HepG2 (cell line): ENCODE measurements at regions not wholly inside any gene's neighbourhood (a gene's known extent, or its start where the extent isn't known, plus 50 kb on each side); places are given as distances from the start of the nearest gene placed in this dataset.

Experiments
- ATAC-seq: fragments of 200-7000 bp; cut with Tn5 transposase; 3 replicates; pipeline ENCODE4 v1.9.1; 2020; ENCODE audit warnings: mild to moderate bottlenecking, moderate library complexity
- BruUV-seq: library from RNA; stranded (reverse); fragments of 400-500 nt; replicated peaks from 2 replicates; lab custom pipeline; 2021; lab: Mats Ljungman, UMichigan
- CTCF ChIA-PET: fragments of 300-600 bp; formaldehyde crosslinking; extraction: SDS; loops from one replicate; lab custom pipeline; 2021; ENCODE audit warnings: low total read pairs, inconsistent platforms, low intra/inter-chr PET ratio; lab: Yijun Ruan, JAX
- POLR2A ChIA-PET: fragments of 350-600 bp; sonication (Branson Sonifier 250); formaldehyde crosslinking; loops from one replicate; lab custom pipeline; 2020; ENCODE audit warnings: antibody characterized with exemption, inconsistent platforms; lab: Yijun Ruan, JAX
- DNase-seq: peaks from one replicate; pipeline ENCODE4 v3.0.0-alpha.2; 2015; ENCODE audit warnings: low spot score
- FAIRE-seq: peaks from 3 replicates; lab custom pipeline; 2011; peaks lifted over from hg19 to GRCh38; lab: Jason Lieb, UNC
- H2AFZ ChIP-seq: one replicate; pipeline ENCODE4 v1.6.1; 2011; ENCODE audit warnings: low read length, inconsistent platforms
- H3K27ac ChIP-seq: fragments of 300-600 bp; 3 replicates; pipeline ENCODE4 v1.8.0; 2011; ENCODE audit warnings: mixed run types, mild to moderate bottlenecking, mixed read lengths, low read length, inconsistent platforms; ENCODE audit not compliant: insufficient read depth; ENCODE audit errors: extremely low read length
- H3K27me3 ChIP-seq, 2 experiments: fragments of 200-600 bp in 1 of 2; 2 replicates in 1 of 2; 3 replicates in 1 of 2; pipeline versions ENCODE4 v1.6.0 to v1.8.0; 2011; ENCODE audit warnings: low read length in 2 of 2, mild to moderate bottlenecking in 2 of 2, moderate library complexity in 2 of 2, inconsistent platforms in 1 of 2; ENCODE audit not compliant: insufficient read depth in 2 of 2, control insufficient read depth in 1 of 2
- H3K36me3 ChIP-seq, 2 experiments: fragments of 200-600 bp in 1 of 2; replicated peaks in 1 of 2; 2 replicates in 1 of 2; 3 replicates in 1 of 2; pipeline versions ENCODE4 v1.5.1 to v1.8.0; 2011; ENCODE audit warnings: low read length in 2 of 2, inconsistent platforms in 1 of 2; ENCODE audit not compliant: insufficient read depth in 2 of 2, control insufficient read depth in 1 of 2
- H3K4me1 ChIP-seq: 2 replicates; pipeline ENCODE4 v1.5.1; 2012; ENCODE audit warnings: low read length, inconsistent platforms; ENCODE audit not compliant: insufficient read depth
- H3K4me2 ChIP-seq: 2 replicates; pipeline ENCODE4 v1.6.0; 2011; ENCODE audit warnings: low read depth, low read length, inconsistent platforms
- H3K4me3 ChIP-seq, 3 experiments: fragments of 200-600 bp in 1 of 3; sonication (generic), shearing (Covaris generic) in 1 of 3; replicated peaks in 1 of 3; 2 replicates each; pipeline ENCODE4 v1.5.1; 2011 to 2016; ENCODE audit warnings: low read length in 3 of 3, inconsistent platforms in 2 of 3, low read depth in 2 of 3, mild to moderate bottlenecking in 2 of 3, control low read depth in 1 of 3, mixed read lengths in 1 of 3; ENCODE audit not compliant: insufficient read depth in 1 of 3
- H3K79me2 ChIP-seq: one replicate; pipeline ENCODE4 v1.6.1; 2011; ENCODE audit warnings: low read length, inconsistent platforms; ENCODE audit not compliant: insufficient read depth
- H3K9ac ChIP-seq: 2 replicates; pipeline ENCODE4 v1.6.0; 2011; ENCODE audit warnings: mild to moderate bottlenecking, low read depth, low read length, inconsistent platforms; ENCODE audit not compliant: insufficient read depth
- H3K9me3 ChIP-seq: 2 replicates; pipeline ENCODE4 v1.5.1; 2012; ENCODE audit warnings: mild to moderate bottlenecking, low read length
- H4K20me1 ChIP-seq: 2 replicates; pipeline ENCODE4 v1.6.0; 2011; ENCODE audit warnings: inconsistent platforms, mild to moderate bottlenecking, low read length, moderate library complexity; ENCODE audit not compliant: insufficient read depth
- ATF5 ChIP-seq: sonication (generic); formaldehyde crosslinking; IDR thresholded peaks from 2 replicates; pipeline ENCODE4 v1.4.0; 2020; ENCODE audit warnings: mild to moderate bottlenecking, low read depth, missing genetic modification reagents
- DMAP1 ChIP-seq: IDR thresholded peaks from 2 replicates; pipeline ENCODE4 v1.6.1; 2016
- FOXK1 ChIP-seq: sonication (generic); formaldehyde crosslinking; IDR thresholded peaks from 2 replicates; pipeline ENCODE4 v1.4.0; 2020; ENCODE audit warnings: low read depth, missing genetic modification reagents, borderline replicate concordance
- NR2C2 ChIP-seq: sonication (generic); formaldehyde crosslinking; IDR thresholded peaks from 2 replicates; pipeline ENCODE4 v1.4.0; 2020; ENCODE audit warnings: missing genetic modification reagents, mild to moderate bottlenecking, moderate library complexity, borderline replicate concordance
- PRMT3 ChIP-seq: sonication (generic); formaldehyde crosslinking; IDR thresholded peaks from 2 replicates; pipeline ENCODE4 v1.8.1; 2022; ENCODE audit warnings: low read depth, mild to moderate bottlenecking, moderate library complexity, missing genetic modification reagents, borderline replicate concordance
- REPIN1 ChIP-seq: sonication (generic); formaldehyde crosslinking; IDR thresholded peaks from 2 replicates; pipeline ENCODE4 v1.8.0; 2022; ENCODE audit warnings: missing genetic modification reagents, low read depth, mild to moderate bottlenecking, borderline replicate concordance
- RFX3 ChIP-seq: IDR thresholded peaks from 2 replicates; pipeline ENCODE4 v1.6.1; 2016; ENCODE audit warnings: missing biosample characterization, missing genetic modification reagents
- SMAD1 ChIP-seq: sonication (generic); formaldehyde crosslinking; IDR thresholded peaks from 2 replicates; pipeline ENCODE4 v1.4.0; 2020; ENCODE audit warnings: missing genetic modification reagents, low read depth, mild to moderate bottlenecking, borderline replicate concordance
- SMAD9 ChIP-seq: sonication (generic); formaldehyde crosslinking; IDR thresholded peaks from 2 replicates; pipeline ENCODE4 v1.5.1; 2020; ENCODE audit warnings: mild to moderate bottlenecking, missing genetic modification reagents
- SOX6 ChIP-seq, 2 experiments: fragments of 450-650 bp in 1 of 2; sonication (generic) in 1 of 2; formaldehyde crosslinking in 1 of 2; IDR thresholded peaks; 2 replicates each; pipeline versions ENCODE4 v1.4.0 to v1.6.1; 2017 to 2020; ENCODE audit warnings: antibody characterized with exemption in 1 of 2, mild to moderate bottlenecking in 1 of 2, missing genetic modification reagents in 1 of 2
- ZBTB43 ChIP-seq: sonication (generic); formaldehyde crosslinking; conservative IDR thresholded peaks from 2 replicates; pipeline ENCODE4 v1.4.0; 2020; ENCODE audit warnings: missing genetic modification reagents
- ZNF556 ChIP-seq: sonication (generic); formaldehyde crosslinking; IDR thresholded peaks from 2 replicates; pipeline ENCODE4 v1.4.0; 2020; ENCODE audit warnings: mild to moderate bottlenecking, missing genetic modification reagents, borderline replicate concordance
- ZNF747 ChIP-seq: sonication (generic); formaldehyde crosslinking; IDR thresholded peaks from 2 replicates; pipeline ENCODE4 v1.8.1; 2023; ENCODE audit warnings: missing genetic modification reagents, mild to moderate bottlenecking, borderline replicate concordance
- WGBS: methylation state at CpG from one replicate; pipeline ENCODE4 v1.1.6; 2017; ENCODE audit warnings: low lambda C conversion rate; 5-methylcytosine and 5-hydroxymethylcytosine counted together
- in situ Hi-C: cut with HindIII; loops from 2 replicates; pipeline ENCODE4 v1.10.0; 2017; ENCODE audit warnings: low pct_unique_long_range_greater_than_20kb; ENCODE audit not compliant: extremely low pct_ligation_motif_present
- intact Hi-C: fragments of 100-400 bp; cut with micrococcal nuclease; formaldehyde crosslinking; loops from one replicate; pipeline ENCODE4 v1.10.0; 2022; ENCODE audit not compliant: unreplicated experiment
- TF ChIP-seq, protein P1 (sequence below): sonication (generic); formaldehyde crosslinking; IDR thresholded peaks from 2 replicates; pipeline ENCODE4 v1.9.0; 2022; ENCODE audit warnings: missing genetic modification reagents, mild to moderate bottlenecking, borderline replicate concordance
- TF ChIP-seq, protein P2 (sequence below): sonication (generic); formaldehyde crosslinking; IDR thresholded peaks from 2 replicates; pipeline ENCODE4 v1.4.0; 2020; ENCODE audit warnings: missing genetic modification reagents
- TF ChIP-seq, protein P3 (sequence below): sonication (generic); formaldehyde crosslinking; IDR thresholded peaks from 2 replicates; pipeline ENCODE4 v1.9.0; 2021; ENCODE audit warnings: missing genetic modification reagents, borderline replicate concordance

DNA sequence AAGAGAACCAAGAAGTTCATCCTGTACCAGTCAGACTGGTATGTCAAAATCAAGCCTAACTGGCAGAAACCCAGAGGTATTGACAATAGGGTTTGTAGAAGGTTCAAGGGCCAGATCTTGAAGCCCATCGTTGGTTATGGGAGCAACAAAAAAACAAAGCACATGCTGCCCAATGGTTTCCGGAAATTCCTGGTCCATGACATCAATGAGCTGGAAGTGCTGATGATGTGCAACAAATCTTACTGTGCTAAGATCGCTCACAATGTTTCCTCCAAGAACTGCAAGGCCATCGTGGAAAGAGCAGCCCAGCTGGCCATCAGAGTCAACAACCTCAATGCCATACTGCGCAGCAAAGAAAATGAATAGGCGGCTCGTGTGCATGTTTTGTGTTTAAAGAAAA, 172.7 kb upstream of the MED14 start:
- H2AFZ ChIP-seq: no peak overlapping the region
- ChIA-PET POLR2A (no interaction called here), CTCF (no interaction called here)
- H3K4me1 ChIP-seq: no peaks in the 10 kb centered on the region
- in situ Hi-C loops (no loop called here), intact Hi-C loops (no loop called here)
- no peaks in the 10 kb centered on the region for H3K79me2 ChIP-seq
- ATAC-seq (no peak), DNase-seq (no peak), FAIRE-seq (no peak)
- BruUV-seq: no TSS peak
- H3K9me3 ChIP-seq: no peaks in the 10 kb centered on the region
- H3K4me3 ChIP-seq: no peak overlapping the region
- H4K20me1 ChIP-seq: no peaks in the 10 kb centered on the region
- no peak overlapping the region for H3K27ac ChIP-seq
- H3K9ac ChIP-seq: no peak overlapping the region
- no peaks in the 10 kb centered on the region for H3K36me3 ChIP-seq
- H3K4me2 ChIP-seq: no peak overlapping the region
- WGBS: 46% methylated on average over 5 of the region's 7 CpGs
- H3K27me3 ChIP-seq: no peaks in the 10 kb centered on the region
- no peak for TF ChIP-seq NR2C2 (CRISPR knock-in tag)
- no peak for TF ChIP-seq PRMT3 (CRISPR knock-in tag)
- TF ChIP-seq, protein P1, sequence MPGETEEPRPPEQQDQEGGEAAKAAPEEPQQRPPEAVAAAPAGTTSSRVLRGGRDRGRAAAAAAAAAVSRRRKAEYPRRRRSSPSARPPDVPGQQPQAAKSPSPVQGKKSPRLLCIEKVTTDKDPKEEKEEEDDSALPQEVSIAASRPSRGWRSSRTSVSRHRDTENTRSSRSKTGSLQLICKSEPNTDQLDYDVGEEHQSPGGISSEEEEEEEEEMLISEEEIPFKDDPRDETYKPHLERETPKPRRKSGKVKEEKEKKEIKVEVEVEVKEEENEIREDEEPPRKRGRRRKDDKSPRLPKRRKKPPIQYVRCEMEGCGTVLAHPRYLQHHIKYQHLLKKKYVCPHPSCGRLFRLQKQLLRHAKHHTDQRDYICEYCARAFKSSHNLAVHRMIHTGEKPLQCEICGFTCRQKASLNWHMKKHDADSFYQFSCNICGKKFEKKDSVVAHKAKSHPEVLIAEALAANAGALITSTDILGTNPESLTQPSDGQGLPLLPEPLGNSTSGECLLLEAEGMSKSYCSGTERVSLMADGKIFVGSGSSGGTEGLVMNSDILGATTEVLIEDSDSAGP (CRISPR knock-in tag): no peak
- TF ChIP-seq, protein P2, sequence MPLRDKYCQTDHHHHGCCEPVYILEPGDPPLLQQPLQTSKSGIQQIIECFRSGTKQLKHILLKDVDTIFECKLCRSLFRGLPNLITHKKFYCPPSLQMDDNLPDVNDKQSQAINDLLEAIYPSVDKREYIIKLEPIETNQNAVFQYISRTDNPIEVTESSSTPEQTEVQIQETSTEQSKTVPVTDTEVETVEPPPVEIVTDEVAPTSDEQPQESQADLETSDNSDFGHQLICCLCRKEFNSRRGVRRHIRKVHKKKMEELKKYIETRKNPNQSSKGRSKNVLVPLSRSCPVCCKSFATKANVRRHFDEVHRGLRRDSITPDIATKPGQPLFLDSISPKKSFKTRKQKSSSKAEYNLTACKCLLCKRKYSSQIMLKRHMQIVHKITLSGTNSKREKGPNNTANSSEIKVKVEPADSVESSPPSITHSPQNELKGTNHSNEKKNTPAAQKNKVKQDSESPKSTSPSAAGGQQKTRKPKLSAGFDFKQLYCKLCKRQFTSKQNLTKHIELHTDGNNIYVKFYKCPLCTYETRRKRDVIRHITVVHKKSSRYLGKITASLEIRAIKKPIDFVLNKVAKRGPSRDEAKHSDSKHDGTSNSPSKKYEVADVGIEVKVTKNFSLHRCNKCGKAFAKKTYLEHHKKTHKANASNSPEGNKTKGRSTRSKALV (CRISPR knock-in tag): no peak
- TF ChIP-seq RFX3: no peak
- no peak for TF ChIP-seq ZNF556
- no peak for TF ChIP-seq ZNF747 (CRISPR knock-in tag)
- TF ChIP-seq ZBTB43 (CRISPR knock-in tag): no peak
- no peak for TF ChIP-seq REPIN1 (CRISPR knock-in tag)
- no peak for TF ChIP-seq ATF5 (CRISPR knock-in tag)
- TF ChIP-seq FOXK1 (CRISPR knock-in tag): no peak
- no peak for TF ChIP-seq SMAD9 (CRISPR knock-in tag)
- TF ChIP-seq, protein P3, sequence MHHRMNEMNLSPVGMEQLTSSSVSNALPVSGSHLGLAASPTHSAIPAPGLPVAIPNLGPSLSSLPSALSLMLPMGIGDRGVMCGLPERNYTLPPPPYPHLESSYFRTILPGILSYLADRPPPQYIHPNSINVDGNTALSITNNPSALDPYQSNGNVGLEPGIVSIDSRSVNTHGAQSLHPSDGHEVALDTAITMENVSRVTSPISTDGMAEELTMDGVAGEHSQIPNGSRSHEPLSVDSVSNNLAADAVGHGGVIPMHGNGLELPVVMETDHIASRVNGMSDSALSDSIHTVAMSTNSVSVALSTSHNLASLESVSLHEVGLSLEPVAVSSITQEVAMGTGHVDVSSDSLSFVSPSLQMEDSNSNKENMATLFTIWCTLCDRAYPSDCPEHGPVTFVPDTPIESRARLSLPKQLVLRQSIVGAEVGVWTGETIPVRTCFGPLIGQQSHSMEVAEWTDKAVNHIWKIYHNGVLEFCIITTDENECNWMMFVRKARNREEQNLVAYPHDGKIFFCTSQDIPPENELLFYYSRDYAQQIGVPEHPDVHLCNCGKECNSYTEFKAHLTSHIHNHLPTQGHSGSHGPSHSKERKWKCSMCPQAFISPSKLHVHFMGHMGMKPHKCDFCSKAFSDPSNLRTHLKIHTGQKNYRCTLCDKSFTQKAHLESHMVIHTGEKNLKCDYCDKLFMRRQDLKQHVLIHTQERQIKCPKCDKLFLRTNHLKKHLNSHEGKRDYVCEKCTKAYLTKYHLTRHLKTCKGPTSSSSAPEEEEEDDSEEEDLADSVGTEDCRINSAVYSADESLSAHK (CRISPR knock-in tag): no peak
- TF ChIP-seq SOX6 (IDR thresholded peaks at IDR 0.05): no peak
- TF ChIP-seq SOX6 (CRISPR knock-in tag; IDR thresholded peaks at IDR 0.05): no peak
- TF ChIP-seq SMAD1: no peak
- TF ChIP-seq DMAP1 (CRISPR knock-in tag): no peak
